HepG2 (cell line): ENCODE measurements at regions not wholly inside any gene's neighbourhood (a gene's known extent, or its start where the extent isn't known, plus 50 kb on each side); places are given as distances from the start of the nearest gene placed in this dataset.

Experiments
- ATAC-seq: fragments of 200-7000 bp; cut with Tn5 transposase; 3 replicates; pipeline ENCODE4 v1.9.1; 2020; ENCODE audit warnings: mild to moderate bottlenecking, moderate library complexity
- BruUV-seq: library from RNA; stranded (reverse); fragments of 400-500 nt; replicated peaks from 2 replicates; lab custom pipeline; 2021; lab: Mats Ljungman, UMichigan
- CTCF ChIA-PET: fragments of 300-600 bp; formaldehyde crosslinking; extraction: SDS; loops from one replicate; lab custom pipeline; 2021; ENCODE audit warnings: low total read pairs, inconsistent platforms, low intra/inter-chr PET ratio; lab: Yijun Ruan, JAX
- POLR2A ChIA-PET: fragments of 350-600 bp; sonication (Branson Sonifier 250); formaldehyde crosslinking; loops from one replicate; lab custom pipeline; 2020; ENCODE audit warnings: antibody characterized with exemption, inconsistent platforms; lab: Yijun Ruan, JAX
- DNase-seq: peaks from one replicate; pipeline ENCODE4 v3.0.0-alpha.2; 2015; ENCODE audit warnings: low spot score
- FAIRE-seq: peaks from 3 replicates; lab custom pipeline; 2011; peaks lifted over from hg19 to GRCh38; lab: Jason Lieb, UNC
- H2AFZ ChIP-seq: one replicate; pipeline ENCODE4 v1.6.1; 2011; ENCODE audit warnings: low read length, inconsistent platforms
- H3K27ac ChIP-seq: fragments of 300-600 bp; 3 replicates; pipeline ENCODE4 v1.8.0; 2011; ENCODE audit warnings: mixed run types, mild to moderate bottlenecking, mixed read lengths, low read length, inconsistent platforms; ENCODE audit not compliant: insufficient read depth; ENCODE audit errors: extremely low read length
- H3K27me3 ChIP-seq, 2 experiments: fragments of 200-600 bp in 1 of 2; 2 replicates in 1 of 2; 3 replicates in 1 of 2; pipeline versions ENCODE4 v1.6.0 to v1.8.0; 2011; ENCODE audit warnings: low read length in 2 of 2, mild to moderate bottlenecking in 2 of 2, moderate library complexity in 2 of 2, inconsistent platforms in 1 of 2; ENCODE audit not compliant: insufficient read depth in 2 of 2, control insufficient read depth in 1 of 2
- H3K36me3 ChIP-seq, 2 experiments: fragments of 200-600 bp in 1 of 2; replicated peaks in 1 of 2; 2 replicates in 1 of 2; 3 replicates in 1 of 2; pipeline versions ENCODE4 v1.5.1 to v1.8.0; 2011; ENCODE audit warnings: low read length in 2 of 2, inconsistent platforms in 1 of 2; ENCODE audit not compliant: insufficient read depth in 2 of 2, control insufficient read depth in 1 of 2
- H3K4me1 ChIP-seq: 2 replicates; pipeline ENCODE4 v1.5.1; 2012; ENCODE audit warnings: low read length, inconsistent platforms; ENCODE audit not compliant: insufficient read depth
- H3K4me2 ChIP-seq: 2 replicates; pipeline ENCODE4 v1.6.0; 2011; ENCODE audit warnings: low read depth, low read length, inconsistent platforms
- H3K4me3 ChIP-seq, 3 experiments: fragments of 200-600 bp in 1 of 3; sonication (generic), shearing (Covaris generic) in 1 of 3; replicated peaks in 1 of 3; 2 replicates each; pipeline ENCODE4 v1.5.1; 2011 to 2016; ENCODE audit warnings: low read length in 3 of 3, inconsistent platforms in 2 of 3, low read depth in 2 of 3, mild to moderate bottlenecking in 2 of 3, control low read depth in 1 of 3, mixed read lengths in 1 of 3; ENCODE audit not compliant: insufficient read depth in 1 of 3
- H3K79me2 ChIP-seq: one replicate; pipeline ENCODE4 v1.6.1; 2011; ENCODE audit warnings: low read length, inconsistent platforms; ENCODE audit not compliant: insufficient read depth
- H3K9ac ChIP-seq: 2 replicates; pipeline ENCODE4 v1.6.0; 2011; ENCODE audit warnings: mild to moderate bottlenecking, low read depth, low read length, inconsistent platforms; ENCODE audit not compliant: insufficient read depth
- H3K9me3 ChIP-seq: 2 replicates; pipeline ENCODE4 v1.5.1; 2012; ENCODE audit warnings: mild to moderate bottlenecking, low read length
- H4K20me1 ChIP-seq: 2 replicates; pipeline ENCODE4 v1.6.0; 2011; ENCODE audit warnings: inconsistent platforms, mild to moderate bottlenecking, low read length, moderate library complexity; ENCODE audit not compliant: insufficient read depth
- CERS6 ChIP-seq: sonication (generic); formaldehyde crosslinking; IDR thresholded peaks from 2 replicates; pipeline ENCODE4 v1.5.0; 2020; ENCODE audit warnings: missing genetic modification reagents
- HOXA3 ChIP-seq: sonication (generic); formaldehyde crosslinking; IDR thresholded peaks from 2 replicates; pipeline ENCODE4 v1.5.0; 2020; ENCODE audit warnings: missing genetic modification reagents
- IRF2 ChIP-seq: IDR thresholded peaks from 2 replicates; pipeline ENCODE4 v1.6.1; 2018; ENCODE audit warnings: missing genetic modification reagents, missing compliant biosample characterization
- KDM2A ChIP-seq: sonication (generic); formaldehyde crosslinking; IDR thresholded peaks from 2 replicates; pipeline ENCODE4 v1.4.0; 2020; ENCODE audit warnings: low read depth, missing genetic modification reagents, borderline replicate concordance
- MAF1 ChIP-seq: sonication (generic); formaldehyde crosslinking; IDR thresholded peaks from 2 replicates; pipeline ENCODE4 v1.5.0; 2020; ENCODE audit warnings: missing genetic modification reagents, borderline replicate concordance
- PBX2 ChIP-seq: IDR thresholded peaks from 2 replicates; pipeline ENCODE4 v1.6.1; 2016; ENCODE audit warnings: control low read depth
- RBM39 ChIP-seq: fragments of 200-400 bp; formaldehyde crosslinking; IDR thresholded peaks from one replicate; pipeline ENCODE4 v1.6.1; 2018; ENCODE audit warnings: antibody characterized with exemption, mild to moderate bottlenecking, low read depth, low read length; ENCODE audit not compliant: poor library complexity, severe bottlenecking
- REXO4 ChIP-seq: sonication (generic); formaldehyde crosslinking; IDR thresholded peaks from 2 replicates; pipeline ENCODE4 v1.8.0; 2022; ENCODE audit warnings: missing genetic modification reagents, mild to moderate bottlenecking, borderline replicate concordance
- TERF1 ChIP-seq: sonication (generic); formaldehyde crosslinking; IDR thresholded peaks from 2 replicates; pipeline ENCODE4 v1.8.0; 2022; ENCODE audit warnings: mild to moderate bottlenecking, missing genetic modification reagents, moderate library complexity
- ZBTB4 ChIP-seq: sonication (generic); formaldehyde crosslinking; IDR thresholded peaks from 2 replicates; pipeline ENCODE4 v1.4.0; 2020; ENCODE audit warnings: missing genetic modification reagents, mild to moderate bottlenecking, borderline replicate concordance
- ZNF124 ChIP-seq: sonication (generic); formaldehyde crosslinking; IDR thresholded peaks from 2 replicates; pipeline ENCODE4 v1.4.0; 2020; ENCODE audit warnings: missing genetic modification reagents
- ZNF607 ChIP-seq: sonication (generic); formaldehyde crosslinking; IDR thresholded peaks from 2 replicates; pipeline ENCODE4 v1.5.1; 2020; ENCODE audit warnings: missing genetic modification reagents, mild to moderate bottlenecking, borderline replicate concordance
- WGBS: methylation state at CpG from one replicate; pipeline ENCODE4 v1.1.6; 2017; ENCODE audit warnings: low lambda C conversion rate; 5-methylcytosine and 5-hydroxymethylcytosine counted together
- in situ Hi-C: cut with HindIII; loops from 2 replicates; pipeline ENCODE4 v1.10.0; 2017; ENCODE audit warnings: low pct_unique_long_range_greater_than_20kb; ENCODE audit not compliant: extremely low pct_ligation_motif_present
- intact Hi-C: fragments of 100-400 bp; cut with micrococcal nuclease; formaldehyde crosslinking; loops from one replicate; pipeline ENCODE4 v1.10.0; 2022; ENCODE audit not compliant: unreplicated experiment

GRCh38 chr3:25272090-25272489 is 156.0 kb upstream of the RARB start (continued):
- no peak for TF ChIP-seq ZBTB4 (CRISPR knock-in tag)
- TF ChIP-seq ZNF124 (CRISPR knock-in tag), result no peak
- no peak for TF ChIP-seq REXO4 (CRISPR knock-in tag)

GRCh38 chr3:25273582-25274171 is 154.4 kb upstream of the RARB start:
- Histone ChIP-seq H3K79me2 (no peaks in the 10 kb centered on the region), H3K9ac (no peak overlapping the region), H3K9me3 (no peaks in the 10 kb centered on the region), H3K4me2 (no peak overlapping the region), H3K36me3 (no peaks in the 10 kb centered on the region), H3K27me3 (peaks cover 0 to 2% of the 10 kb centered on the region in 2 experiments; a peak in 1 of 5 replicates), H3K4me1 (no peaks in the 10 kb centered on the region), H3K27ac (no peak overlapping the region), H4K20me1 (no peaks in the 10 kb centered on the region), H3K4me3 (no peak overlapping the region), H2AFZ (no peak overlapping the region)
- no TSS peak for BruUV-seq
- WGBS, result 14% methylated on average over 1 of the region's 3 CpGs
- intact Hi-C loops, result no loop called here
- FAIRE-seq (no peak), DNase-seq (no peak), ATAC-seq (no peak)
- no peak for TF ChIP-seq ZNF607
- TF ChIP-seq IRF2 (CRISPR knock-in tag), result no peak
- TF ChIP-seq MAF1 (CRISPR knock-in tag), result no peak
- no peak for TF ChIP-seq RBM39
- no peak for TF ChIP-seq KDM2A
- TF ChIP-seq CERS6, result no peak
- TF ChIP-seq TERF1 (CRISPR knock-in tag), result no peak
- TF ChIP-seq HOXA3 (CRISPR knock-in tag), result no peak
- no peak for TF ChIP-seq PBX2
- POLR2A ChIA-PET, result no interaction called here
- in situ Hi-C loops, result no loop called here
- CTCF ChIA-PET, result no interaction called here
